ENCODE measurements at regions not wholly inside any gene's neighbourhood (a gene's known extent, or its start where the extent isn't known, plus 50 kb on each side); places are given as distances from the start of the nearest gene placed in this dataset.

GRCh38 chr14:44701563-44702263 is 194.6 kb upstream of the FSCB start:
- peak; percentile 33 for DNase-seq

DNA sequence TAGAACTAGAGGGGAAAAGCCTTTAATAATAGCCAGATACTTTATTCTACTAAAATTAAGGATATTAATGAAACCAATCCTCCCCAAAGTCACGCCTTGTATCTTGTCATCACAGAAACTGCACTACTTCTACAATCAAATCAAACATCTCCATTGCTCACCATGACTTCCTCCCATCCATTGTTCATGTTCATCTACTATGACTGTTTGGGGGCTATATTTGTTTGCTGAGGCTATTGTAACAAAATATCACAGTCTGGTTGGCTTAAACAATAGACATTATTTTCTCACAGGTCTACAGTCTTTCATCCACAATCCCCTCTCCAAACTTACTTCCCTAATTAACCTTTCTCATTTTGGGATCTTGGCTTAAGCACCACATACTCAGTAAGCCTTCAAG is 193.6 kb upstream of the FSCB start:
- no peak for DNase-seq

DNA sequence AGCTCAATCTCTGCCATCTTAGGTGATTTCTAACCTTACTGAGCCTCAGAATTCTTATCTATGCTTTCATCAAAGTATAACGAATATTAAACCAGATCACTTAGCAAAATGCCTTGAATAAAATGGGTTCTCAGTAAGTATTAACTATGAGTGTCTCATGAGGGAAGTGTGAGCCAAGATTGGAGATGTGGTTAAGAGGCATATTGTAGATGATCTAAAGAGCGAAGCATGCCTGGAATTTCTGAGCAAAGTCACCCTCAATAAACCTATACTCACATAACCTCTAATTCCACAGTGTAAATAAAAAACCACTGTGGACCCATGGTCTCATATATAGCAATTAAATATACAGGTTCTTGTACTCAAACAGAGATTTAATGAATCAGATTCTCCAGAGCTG is 193.1 kb upstream of the FSCB start:
- DNase-seq, result no peak

DNA sequence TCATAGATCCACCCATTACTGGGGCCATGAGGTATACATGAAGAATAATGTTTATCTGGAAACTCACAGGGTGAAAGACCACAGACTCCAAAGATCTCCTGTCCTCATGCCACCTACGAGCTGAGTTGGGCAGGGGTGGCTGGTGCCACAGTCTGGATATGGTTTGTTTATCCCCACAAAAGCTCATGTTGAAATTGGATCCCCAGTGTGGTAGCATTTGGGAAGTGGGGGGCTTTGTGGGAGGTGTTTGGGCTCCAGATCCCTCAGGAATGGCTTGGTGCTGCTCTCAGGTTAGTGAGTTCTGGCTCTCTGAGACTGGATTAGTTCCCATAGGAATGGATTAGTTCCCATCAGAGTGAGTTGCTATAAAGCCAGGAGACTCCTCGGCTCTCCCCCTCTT is 192.3 kb upstream of the FSCB start:
- DNase-seq, result no peak

DNA sequence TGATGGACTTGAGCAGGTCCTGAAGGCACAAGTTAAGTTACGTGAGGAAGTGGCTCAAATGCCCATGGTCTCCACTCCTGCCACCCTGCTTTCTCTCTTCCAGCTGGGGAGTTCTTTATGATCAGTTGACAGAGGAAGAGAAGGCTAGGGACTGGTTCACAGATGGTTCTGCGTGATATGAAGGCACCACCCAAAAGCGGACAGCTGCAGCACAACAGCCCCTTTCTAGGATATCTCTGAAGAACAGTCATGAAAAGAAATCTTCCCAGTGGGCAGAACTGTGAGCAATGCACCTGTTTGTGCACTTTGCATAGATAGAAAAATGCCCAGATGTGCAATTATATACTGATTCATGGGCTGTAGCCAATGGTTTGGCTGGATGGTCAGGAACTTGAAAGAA is 162.4 kb upstream of the FSCB start:
- no peak for DNase-seq

DNA sequence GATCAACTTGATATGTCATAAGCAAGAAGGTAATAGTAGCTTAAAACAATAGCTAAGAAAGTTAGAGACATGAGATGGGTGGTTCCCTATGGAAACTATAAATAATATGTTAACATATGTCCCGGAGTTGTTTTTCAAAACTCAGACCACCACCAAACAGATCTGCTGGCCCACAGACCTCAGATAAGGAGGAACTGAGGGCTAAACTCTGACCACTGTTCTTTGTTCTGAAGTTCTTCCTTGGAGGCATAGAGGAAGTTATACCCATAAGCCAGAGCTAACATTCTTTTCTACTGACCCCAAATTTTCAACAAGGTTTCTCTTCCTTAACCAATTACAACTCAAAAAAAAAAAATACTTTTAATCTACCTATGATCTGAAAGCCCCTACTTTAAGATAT is 156.1 kb upstream of the FSCB start:
- no peak for DNase-seq

GRCh38 chr14:44662250-44662891 is 155.3 kb upstream of the FSCB start:
- no peak for DNase-seq

DNA sequence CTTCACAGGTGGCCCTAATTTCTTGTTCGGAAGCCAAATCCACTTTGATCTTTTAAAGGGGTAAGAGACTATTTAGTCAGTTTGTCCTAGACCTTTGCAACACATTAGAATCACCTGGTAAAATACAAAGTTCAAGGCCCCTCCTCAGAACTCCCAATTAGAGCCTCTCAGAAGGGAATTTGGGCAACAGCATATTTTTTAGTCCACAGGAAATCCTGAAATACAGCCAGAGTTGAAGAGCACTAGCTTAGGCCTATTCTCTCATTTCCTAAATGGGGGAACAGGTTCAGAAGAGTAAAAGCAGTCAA is 151.3 kb upstream of the FSCB start:
- no peak for DNase-seq

DNA sequence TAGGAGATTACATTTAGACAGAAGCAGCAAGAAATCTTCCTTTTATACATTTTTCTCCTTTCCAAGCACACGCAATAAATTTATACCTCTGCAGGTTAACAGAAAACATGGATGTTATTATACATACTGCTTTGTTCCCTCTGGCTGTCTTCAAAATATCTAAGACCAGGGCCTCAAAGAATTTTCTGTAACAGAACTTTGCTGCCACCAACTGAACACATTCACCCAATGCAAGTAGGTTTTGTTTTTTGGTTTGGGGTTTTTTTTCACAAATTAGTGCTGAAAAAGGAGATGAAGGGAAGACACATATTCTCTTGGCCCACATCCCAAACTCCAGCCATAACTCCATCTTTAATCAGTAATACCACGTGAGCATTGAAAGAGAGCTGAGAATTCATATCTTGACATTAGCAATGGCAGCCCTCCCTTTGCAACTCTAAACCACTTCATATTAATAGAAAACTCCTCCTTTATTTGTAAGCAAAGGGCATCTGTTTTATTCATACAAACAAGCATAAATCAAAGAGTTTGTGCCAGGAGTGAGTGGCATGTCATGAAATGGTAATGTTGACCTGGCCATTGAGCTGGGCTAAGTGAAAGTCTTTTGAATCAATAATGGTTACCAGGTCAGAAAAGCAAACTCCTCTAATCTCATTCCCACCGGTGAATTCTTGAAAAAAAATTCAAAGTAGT is 150.8 kb upstream of the FSCB start:
- peak; percentile 33 for DNase-seq

DNA sequence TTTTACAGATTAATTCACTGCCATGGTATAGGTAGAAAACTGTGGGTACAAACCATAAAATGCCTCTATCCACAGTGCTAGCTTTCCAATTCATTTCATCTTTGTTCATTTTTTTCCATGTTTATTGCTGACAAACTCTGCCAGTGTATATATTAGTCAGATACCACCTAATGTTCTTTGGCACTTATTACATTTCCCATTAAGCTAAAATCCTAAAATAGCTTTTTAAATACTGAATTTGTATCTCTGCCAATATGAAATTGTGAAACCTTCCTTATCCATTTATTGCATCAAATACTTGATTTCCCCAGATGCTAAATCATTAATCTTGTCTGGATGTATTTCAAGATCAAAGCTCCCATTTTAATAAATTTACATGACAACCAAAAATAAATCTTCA is 150.1 kb upstream of the FSCB start:
- DNase-seq, result no peak

GRCh38 chr14:44654591-44654990 is 147.5 kb upstream of the FSCB start:
- no peak for DNase-seq

- DNase-seq, result peak; percentile 19
Observed at GRCh38 chr14:44653641-44654040, 146.6 kb upstream of the FSCB start.

DNA sequence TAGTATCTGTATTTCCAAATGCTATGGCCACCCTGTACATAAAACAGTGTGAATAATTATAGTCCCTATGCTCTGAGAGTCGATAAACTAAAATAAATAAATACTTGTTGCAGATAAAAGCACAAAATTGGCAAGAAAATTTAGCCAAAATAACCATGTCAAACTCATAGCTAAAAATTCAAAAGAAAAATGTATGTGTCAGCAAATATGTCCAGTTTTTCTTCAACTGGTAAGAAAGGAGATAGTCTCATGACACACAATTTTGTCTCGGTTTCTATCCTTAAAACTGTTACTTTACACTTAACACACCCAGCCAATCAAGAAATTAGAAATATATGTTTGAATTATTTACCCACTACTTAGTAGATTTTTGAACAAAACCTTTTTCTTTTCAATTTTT is 145.6 kb upstream of the FSCB start:
- no peak for DNase-seq

GRCh38 chr14:44649061-44649460 is 142.0 kb upstream of the FSCB start:
- DNase-seq, result no peak

GRCh38 chr14:44640416-44640815 is 133.3 kb upstream of the FSCB start:
- DNase-seq, result no peak

- no peak for DNase-seq
Observed at GRCh38 chr14:44639781-44640385, 132.8 kb upstream of the FSCB start.

GRCh38 chr14:44634692-44635091 is 127.6 kb upstream of the FSCB start:
- DNase-seq, result no peak

DNA sequence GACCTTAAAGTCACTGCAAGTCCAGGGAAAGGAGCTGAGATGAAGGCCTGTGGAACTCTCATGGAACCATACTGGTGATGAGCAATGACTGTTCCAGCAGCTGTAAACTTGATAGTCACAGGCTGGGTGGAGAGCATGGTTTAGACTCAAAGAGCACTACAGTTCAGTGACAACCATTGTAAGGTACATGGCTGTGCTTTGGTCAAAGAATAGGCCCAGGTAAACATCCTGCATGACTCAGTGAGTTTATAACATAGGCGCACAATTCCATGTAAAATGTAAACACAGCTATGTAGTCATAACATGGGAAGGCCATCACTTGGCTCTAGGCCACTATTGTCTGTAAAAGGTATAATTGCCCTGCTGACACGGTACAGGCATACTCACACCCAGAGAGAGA is 119.3 kb upstream of the FSCB start:
- DNase-seq, result no peak

DNA sequence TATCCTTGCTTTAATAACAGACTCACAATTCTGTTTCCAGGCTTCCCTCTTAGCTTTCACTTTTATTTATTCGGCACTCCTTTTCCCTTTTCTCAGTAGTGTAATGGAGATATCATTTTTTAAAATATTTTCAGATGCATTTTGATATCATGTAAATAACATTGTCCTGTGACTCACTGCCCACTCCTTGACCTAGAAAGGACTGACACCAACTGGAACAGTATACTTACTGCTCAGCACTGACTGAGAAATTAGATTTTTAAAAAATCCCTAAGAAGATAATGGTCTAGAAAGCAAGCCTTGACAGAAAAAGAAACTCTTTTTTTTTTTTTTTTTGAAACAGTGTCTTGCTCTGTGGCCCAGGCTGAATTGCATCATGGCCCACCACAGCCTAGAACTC is 118.0 kb upstream of the FSCB start:
- no peak for DNase-seq

GRCh38 chr14:44620121-44621019 is 113.3 kb upstream of the FSCB start:
- no peak for DNase-seq

- DNase-seq, result no peak
Observed at GRCh38 chr14:44616204-44616603, 109.1 kb upstream of the FSCB start.

- no peak for DNase-seq
Observed at GRCh38 chr14:44613061-44613712, 106.1 kb upstream of the FSCB start.

- DNase-seq, result no peak
Observed at GRCh38 chr14:44612002-44612401, 104.9 kb upstream of the FSCB start.
